OCI-LY3 (cell line): ENCODE measurements at regions not wholly inside any gene's neighbourhood (a gene's known extent, or its start where the extent isn't known, plus 50 kb on each side); places are given as distances from the start of the nearest gene placed in this dataset.

Experiments used
- H2AFZ ChIP-seq: fragments of 200-600, 300-600 bp; shearing (Covaris generic); 2 replicates; pipeline ENCODE4 v1.6.0; 2014; ENCODE audit warnings: antibody characterized with exemption, low read depth, low read length
- H3K27ac ChIP-seq: fragments of 200-600, 300-600 bp; sonication (generic); 2 replicates; pipeline ENCODE4 v1.5.1; 2014; ENCODE audit warnings: mild to moderate bottlenecking, low read length, moderate library complexity, mixed read lengths
- H3K27me3 ChIP-seq: fragments of 200-600, 300-600 bp; sonication (generic); 2 replicates; pipeline ENCODE4 v1.6.1; 2014; ENCODE audit warnings: low read depth, low read length, mixed read lengths
- H3K36me3 ChIP-seq: fragments of 200-600, 300-600 bp; sonication (generic); replicated peaks from 2 replicates; pipeline ENCODE3; 2014; ENCODE audit warnings: low read depth, low read length, mixed read lengths
- H3K4me1 ChIP-seq: fragments of 300-600, 200-600 bp; sonication (generic); 2 replicates; pipeline ENCODE4 v1.6.1; 2014; ENCODE audit warnings: low read length, mixed read lengths
- H3K4me2 ChIP-seq: fragments of 200-600, 300-600 bp; sonication (generic); 2 replicates; pipeline ENCODE4 v1.6.1; 2014; ENCODE audit warnings: low read length, mixed read lengths
- H3K4me3 ChIP-seq: fragments of 300-600, 200-600 bp; sonication (generic); 2 replicates; pipeline ENCODE4 v1.5.1; 2014; ENCODE audit warnings: antibody characterized with exemption, mild to moderate bottlenecking, low read length, moderate library complexity
- H3K79me2 ChIP-seq: fragments of 300-600, 200-600 bp; shearing (Covaris generic); 2 replicates; pipeline ENCODE4 v1.6.1; 2014; ENCODE audit warnings: mild to moderate bottlenecking, low read length, mixed read lengths
- H3K9ac ChIP-seq: fragments of 300-600, 200-600 bp; shearing (Covaris generic); 2 replicates; pipeline ENCODE4 v1.6.0; 2014; ENCODE audit warnings: mild to moderate bottlenecking, low read length, moderate library complexity
- H3K9me3 ChIP-seq: fragments of 200-600, 300-600 bp; shearing (Covaris generic); 2 replicates; pipeline ENCODE4 v1.6.1; 2014; ENCODE audit warnings: low read length, mixed read lengths; ENCODE audit not compliant: insufficient read depth
- H4K20me1 ChIP-seq: fragments of 200-600, 300-600 bp; sonication (generic); 2 replicates; pipeline ENCODE4 v1.6.1; 2016; ENCODE audit warnings: low read length, mixed read lengths; ENCODE audit not compliant: insufficient read depth
- CTCF ChIP-seq: fragments of 200-600, 300-600 bp; sonication (generic); IDR thresholded peaks from 2 replicates; pipeline ENCODE4 v1.5.1; 2014; ENCODE audit warnings: antibody characterized with exemption, low read length, low read depth
- EZH2phosphoT487 ChIP-seq: fragments of 200-600 bp; shearing (Covaris generic); IDR thresholded peaks from 2 replicates; pipeline ENCODE4 v1.6.1; 2018; ENCODE audit warnings: antibody characterized with exemption, mixed run types, low read depth

GRCh38 chr6:19943042-19943441, 105.9 kb downstream of the ID4 start:
- H2AFZ ChIP-seq, result no peak overlapping the region
- H3K79me2 ChIP-seq, result no peaks in the 10 kb centered on the region
- H3K4me1 ChIP-seq, result no peaks in the 10 kb centered on the region
- H3K9me3 ChIP-seq, result no peaks in the 10 kb centered on the region
- no peak overlapping the region for H3K27ac ChIP-seq
- H4K20me1 ChIP-seq, result no peaks in the 10 kb centered on the region
- no peak overlapping the region for H3K9ac ChIP-seq
- no peak for TF ChIP-seq CTCF
- no peak for TF ChIP-seq EZH2phosphoT487
- no peak overlapping the region for H3K4me2 ChIP-seq
- no peaks in the 10 kb centered on the region for H3K36me3 ChIP-seq
- no peaks in the 10 kb centered on the region for H3K27me3 ChIP-seq
- no peak overlapping the region for H3K4me3 ChIP-seq

- Histone ChIP-seq H2AFZ (no peak overlapping the region), H3K9me3 (no peaks in the 10 kb centered on the region), H3K36me3 (no peaks in the 10 kb centered on the region), H3K27ac (no peak overlapping the region), H3K4me2 (no peak overlapping the region), H4K20me1 (no peaks in the 10 kb centered on the region), H3K27me3 (no peaks in the 10 kb centered on the region), H3K4me1 (no peaks in the 10 kb centered on the region), H3K9ac (no peak overlapping the region), H3K4me3 (no peak overlapping the region), H3K79me2 (no peaks in the 10 kb centered on the region)
- no peak for TF ChIP-seq CTCF
- no peak for TF ChIP-seq EZH2phosphoT487
Measured at GRCh38 chr6:19945843-19946358, 108.7 kb downstream of the ID4 start.

- Histone ChIP-seq H3K4me3 (no peak overlapping the region), H3K9ac (no peak overlapping the region), H4K20me1 (no peaks in the 10 kb centered on the region), H3K4me2 (no peak overlapping the region), H3K27me3 (no peaks in the 10 kb centered on the region), H2AFZ (no peak overlapping the region), H3K79me2 (no peaks in the 10 kb centered on the region), H3K27ac (no peak overlapping the region), H3K4me1 (no peaks in the 10 kb centered on the region), H3K36me3 (no peaks in the 10 kb centered on the region), H3K9me3 (no peaks in the 10 kb centered on the region)
- TF ChIP-seq CTCF (no peak), EZH2phosphoT487 (no peak)
Measured at GRCh38 chr6:19949155-19949554, 112.0 kb downstream of the ID4 start.

GRCh38 chr6:19964115-19964514, 126.9 kb downstream of the ID4 start:
- no peaks in the 10 kb centered on the region for H3K9me3 ChIP-seq
- H4K20me1 ChIP-seq, result no peaks in the 10 kb centered on the region
- no peak overlapping the region for H3K4me3 ChIP-seq
- H2AFZ ChIP-seq, result no peak overlapping the region
- H3K4me2 ChIP-seq, result no peak overlapping the region
- 0 out of 2 replicates have a peak, but pooled peaks cover 4% of the 10 kb centered on the region for H3K4me1 ChIP-seq
- no peak overlapping the region for H3K9ac ChIP-seq
- no peak overlapping the region for H3K27ac ChIP-seq
- TF ChIP-seq EZH2phosphoT487 (no peak), CTCF (no peak)
- no peaks in the 10 kb centered on the region for H3K36me3 ChIP-seq
- H3K27me3 ChIP-seq, result 0 out of 2 replicates have a peak, but pooled peaks cover 3% of the 10 kb centered on the region
- no peaks in the 10 kb centered on the region for H3K79me2 ChIP-seq
